GM18498 (cell line): ENCODE measurements at regions not wholly inside any gene's neighbourhood (a gene's known extent, or its start where the extent isn't known, plus 50 kb on each side); places are given as distances from the start of the nearest gene placed in this dataset.

ENCODE experiments used
- ATAC-seq: cut with Tn5 transposase; IDR thresholded peaks from one replicate; pipeline ENCODE4 v1.9.1; 2021; ENCODE audit warnings: mild to moderate bottlenecking, moderate library complexity; ENCODE audit not compliant: unreplicated experiment

- ATAC-seq = no peak
These were observed 102.6 kb downstream of the PERP start for GRCh38 chr6:138004430-138005287.

DNA sequence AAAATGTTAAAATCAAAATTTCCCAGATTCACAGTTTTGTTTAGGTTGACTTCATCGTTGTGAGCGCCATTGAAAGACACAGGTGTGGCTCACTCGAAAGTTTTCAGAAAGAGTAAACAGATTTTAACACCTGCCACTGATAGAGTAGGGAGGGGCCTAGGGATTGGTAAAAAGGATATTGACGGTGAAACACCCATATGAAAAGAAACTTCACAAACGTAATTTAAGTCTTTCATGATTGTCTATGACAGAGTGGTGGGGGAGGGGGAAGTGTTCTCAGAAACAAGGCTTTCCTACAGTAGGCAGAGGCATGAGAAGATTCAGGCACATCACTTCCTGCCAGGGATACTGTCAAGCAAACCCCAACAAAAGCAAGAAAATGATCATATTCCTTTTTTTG, 101.4 kb downstream of the PERP start:
- no peak for ATAC-seq

DNA sequence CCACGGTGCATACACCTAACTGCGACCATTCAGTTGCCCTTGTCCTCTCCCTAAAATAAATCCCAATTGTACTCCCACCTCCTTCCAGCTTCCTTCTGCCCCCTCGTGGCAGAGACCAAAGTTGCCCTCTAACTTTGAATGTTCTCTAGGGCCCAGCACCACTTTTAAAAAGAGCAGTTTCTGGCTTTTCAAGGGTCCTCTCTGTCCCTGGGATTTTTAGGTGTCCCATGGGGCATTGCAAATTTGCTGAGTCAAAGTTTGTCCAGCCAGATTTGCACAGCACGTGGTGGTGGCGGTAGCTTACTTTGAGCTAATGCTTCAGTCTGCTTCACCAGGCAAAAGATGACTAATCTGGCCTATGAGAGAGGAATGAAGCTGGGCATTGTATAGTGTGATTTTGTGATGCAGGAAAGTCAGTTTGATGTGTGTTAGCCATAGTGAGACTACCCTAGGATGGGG, 100.2 kb downstream of the PERP start:
- no peak for ATAC-seq

- no peak for ATAC-seq
These were observed 98.4 kb downstream of the PERP start for GRCh38 chr6:138008791-138009190.

- ATAC-seq = no peak
These were observed 95.8 kb downstream of the PERP start for GRCh38 chr6:138011413-138011812.

- ATAC-seq = no peak
These were observed 94.5 kb downstream of the PERP start for GRCh38 chr6:138012682-138013081.

DNA sequence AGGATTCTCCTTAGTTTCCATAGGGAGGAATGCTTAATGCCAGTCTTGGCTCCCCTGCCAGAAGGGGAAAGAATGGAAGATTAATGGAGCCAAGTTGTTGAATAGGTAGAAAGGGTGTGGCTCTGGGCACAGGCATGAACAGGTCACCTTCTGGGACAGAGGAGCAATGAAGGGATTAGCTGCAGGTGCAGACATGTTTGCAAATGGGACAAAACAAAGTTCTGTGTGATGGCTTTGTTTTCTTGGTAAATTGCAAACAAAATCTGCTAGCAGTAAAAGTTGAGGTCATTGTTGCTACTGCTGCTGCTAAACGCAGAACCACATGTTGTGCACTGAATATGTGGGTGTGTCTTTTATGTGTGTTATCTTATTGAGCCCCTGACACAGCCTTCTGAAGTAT, 93.3 kb downstream of the PERP start:
- ATAC-seq = no peak

DNA sequence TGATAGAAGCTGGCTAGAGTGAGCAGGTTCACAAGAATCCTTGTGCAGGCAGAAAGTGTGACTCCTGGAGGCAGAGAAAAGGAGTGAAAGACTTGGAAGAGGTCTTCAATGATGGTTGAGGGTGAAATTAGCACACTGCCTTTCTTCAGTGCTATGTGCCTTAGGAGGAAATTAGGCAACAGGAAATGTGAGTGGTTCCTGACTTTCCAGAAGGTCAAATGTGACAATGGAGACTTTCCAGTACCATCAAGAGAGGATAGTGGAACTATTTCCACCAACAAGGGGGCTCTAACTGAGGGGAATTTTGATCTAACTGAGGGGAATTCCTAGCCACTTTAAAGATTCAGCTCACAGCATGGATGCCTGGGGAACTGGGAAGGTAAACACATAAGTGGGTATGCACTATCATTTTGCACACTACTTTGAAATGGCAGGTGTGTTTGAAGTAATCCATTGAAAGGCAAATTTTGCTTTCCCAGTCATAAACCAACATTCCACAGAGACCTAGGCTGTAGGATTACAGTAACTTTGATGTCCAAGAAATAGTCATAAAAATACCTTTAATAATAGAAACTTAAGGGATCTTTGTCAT, 90.0 kb downstream of the PERP start:
- ATAC-seq = no peak

- ATAC-seq = no peak
These were observed 88.9 kb downstream of the PERP start for GRCh38 chr6:138018297-138018696.

- ATAC-seq = no peak
These were observed 81.7 kb downstream of the PERP start for GRCh38 chr6:138025528-138025978.

- no peak for ATAC-seq
These were observed 80.9 kb downstream of the PERP start for GRCh38 chr6:138026342-138026741.

DNA sequence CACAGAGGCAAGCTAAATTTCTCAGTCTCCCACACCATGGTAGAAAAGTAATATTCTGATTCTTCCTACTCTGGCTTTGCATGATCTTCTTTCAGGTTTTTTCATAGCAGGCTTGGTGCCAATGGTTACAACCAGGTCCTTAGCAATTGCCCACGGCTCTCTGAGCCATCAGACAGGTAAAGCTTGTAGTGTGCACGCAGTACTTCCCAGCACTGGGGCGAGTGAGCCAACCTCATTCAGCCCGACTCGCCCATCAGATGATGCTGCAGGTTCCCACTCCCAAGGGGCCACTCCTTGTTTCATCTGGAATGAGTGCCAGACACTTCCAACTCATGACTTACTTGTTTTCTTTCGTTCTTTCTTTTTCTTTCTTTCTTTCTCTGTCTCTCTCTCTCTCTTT, 78.3 kb downstream of the PERP start:
- ATAC-seq = no peak

GRCh38 chr6:138030872-138031271, 76.3 kb downstream of the PERP start:
- ATAC-seq = no peak

DNA sequence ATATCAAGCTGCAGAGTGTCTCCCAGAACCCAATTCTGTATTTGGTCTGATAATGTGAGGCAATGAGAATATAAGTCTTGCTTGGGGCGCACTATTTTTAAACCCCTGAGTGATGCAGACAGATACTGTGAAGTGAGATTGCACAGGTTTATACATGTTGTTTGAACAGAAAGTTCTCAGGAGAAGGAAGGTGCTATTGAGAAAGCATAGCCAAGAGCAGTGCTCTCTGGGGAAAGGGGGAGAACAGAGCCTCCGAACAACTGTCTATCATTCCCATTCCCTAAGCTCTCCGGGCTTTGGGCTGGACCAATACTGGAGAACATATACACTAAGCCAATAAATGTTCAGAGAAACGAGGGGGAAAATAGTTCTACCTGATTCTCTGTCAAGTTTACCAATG, 75.8 kb downstream of the PERP start:
- ATAC-seq = no peak

- no peak for ATAC-seq
These were observed 75.4 kb downstream of the PERP start for GRCh38 chr6:138031850-138032249.

DNA sequence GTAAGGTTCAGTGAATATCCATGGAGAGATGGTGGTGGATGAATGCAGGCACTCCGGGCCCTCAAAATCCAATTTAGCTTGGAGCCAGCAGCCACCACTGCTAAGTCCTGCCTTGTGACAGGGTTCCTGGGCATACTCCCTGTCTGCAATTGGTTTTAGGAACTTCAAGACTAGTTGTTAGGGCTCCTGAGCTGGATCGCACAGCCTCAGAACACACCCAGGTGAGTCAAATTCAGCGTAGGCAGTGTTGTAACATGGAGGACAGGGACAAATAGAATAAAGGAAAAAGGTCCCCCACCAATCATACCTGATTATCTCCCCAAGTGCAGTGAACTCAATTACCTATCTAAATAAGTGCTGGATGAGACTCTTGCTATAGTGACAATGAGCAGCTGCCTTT, 74.6 kb downstream of the PERP start:
- ATAC-seq = no peak

- no peak for ATAC-seq
These were observed 73.0 kb downstream of the PERP start for GRCh38 chr6:138034229-138034628.

DNA sequence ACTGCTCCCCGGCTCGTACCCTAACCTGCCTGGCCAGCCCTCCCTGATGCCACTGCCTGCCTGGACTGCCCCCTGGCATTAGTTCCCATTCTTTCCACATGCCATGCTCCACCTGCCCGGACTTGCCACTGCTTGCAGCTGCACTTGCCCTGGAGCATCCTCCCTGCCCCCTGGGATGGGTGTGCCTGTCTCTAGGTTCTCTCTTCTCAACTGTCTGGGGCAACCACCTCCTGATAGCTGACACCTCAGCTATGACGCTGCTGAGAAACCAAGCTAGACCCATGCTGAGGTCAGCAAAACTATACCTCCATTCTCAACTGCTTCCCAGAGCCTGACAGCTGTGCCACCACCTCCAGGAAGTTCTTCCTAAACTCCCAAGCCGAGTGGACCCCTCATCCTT, 72.1 kb downstream of the PERP start:
- ATAC-seq = no peak

- no peak for ATAC-seq
These were observed 71.1 kb downstream of the PERP start for GRCh38 chr6:138036111-138036510.

- no peak for ATAC-seq
These were observed 70.2 kb downstream of the PERP start for GRCh38 chr6:138037009-138037504.

- ATAC-seq = no peak
These were observed 68.9 kb downstream of the PERP start for GRCh38 chr6:138038142-138038870.
